DMS114 treated with DMSO at 0.1 percent for 48 hours (cell line): ENCODE measurements at regions not wholly inside any gene's neighbourhood (a gene's known extent, or its start where the extent isn't known, plus 50 kb on each side); places are given as distances from the start of the nearest gene placed in this dataset.

Experiments
- DNase-seq: peaks from one replicate; lab custom pipeline; 2025; ENCODE audit not compliant: unreplicated experiment; lab: John Stamatoyannopoulos, UW

GRCh38 chr2:120913972-120914838, 178.5 kb downstream of the GLI2 start:
- no peak for DNase-seq

- DNase-seq, result no peak
Measured at GRCh38 chr2:120914839-120915521, 179.3 kb downstream of the GLI2 start.

- no peak for DNase-seq
Measured at GRCh38 chr2:120915670-120916069, 180.0 kb downstream of the GLI2 start.

- no peak for DNase-seq
Measured at GRCh38 chr2:120916446-120916845, 180.8 kb downstream of the GLI2 start.

- no peak for DNase-seq
Measured at GRCh38 chr2:120917886-120918285, 182.2 kb downstream of the GLI2 start.

GRCh38 chr2:120919216-120919615, 183.5 kb downstream of the GLI2 start:
- DNase-seq, result no peak

GRCh38 chr2:120919771-120920453, 184.2 kb downstream of the GLI2 start:
- no peak for DNase-seq

- no peak for DNase-seq
Measured at GRCh38 chr2:120920454-120921148, 184.9 kb downstream of the GLI2 start.

- no peak for DNase-seq
Measured at GRCh38 chr2:120921457-120921856, 185.8 kb downstream of the GLI2 start.

GRCh38 chr2:120922571-120923332, 187.1 kb downstream of the GLI2 start:
- no peak for DNase-seq

GRCh38 chr2:120923426-120923825, 187.8 kb downstream of the GLI2 start:
- no peak for DNase-seq

GRCh38 chr2:120924924-120925323, 189.3 kb downstream of the GLI2 start:
- DNase-seq, result no peak

GRCh38 chr2:120926463-120927264, 191.0 kb downstream of the GLI2 start:
- no peak for DNase-seq

- DNase-seq, result no peak
Measured at GRCh38 chr2:120927265-120927628, 191.6 kb downstream of the GLI2 start.

- DNase-seq, result no peak
Measured at GRCh38 chr2:120929829-120930228, 194.2 kb downstream of the GLI2 start.

- no peak for DNase-seq
Measured at GRCh38 chr2:120930236-120930635, 194.6 kb downstream of the GLI2 start.

- DNase-seq, result no peak
Measured at GRCh38 chr2:120930864-120931263, 195.2 kb downstream of the GLI2 start.

GRCh38 chr2:120932472-120932871, 196.8 kb downstream of the GLI2 start:
- no peak for DNase-seq

- DNase-seq, result no peak
Measured at GRCh38 chr2:120932881-120933280, 197.2 kb downstream of the GLI2 start.
